K562 (cell line): ENCODE measurements at regions not wholly inside any gene's neighbourhood (a gene's known extent, or its start where the extent isn't known, plus 50 kb on each side); places are given as distances from the start of the nearest gene placed in this dataset.

Experiments
- ATAC-seq: fragments of 200-7000 bp; cut with Tn5 transposase; 3 replicates; pipeline ENCODE4 v1.9.1; 2020; ENCODE audit warnings: moderate library complexity
- BruUV-seq: library from RNA; stranded (reverse); fragments of 400-500 nt; replicated peaks from 2 replicates; lab custom pipeline; 2021; lab: Mats Ljungman, UMichigan
- CTCF ChIA-PET: fragments of 300-600 bp; formaldehyde crosslinking; extraction: SDS; loops from one replicate; lab custom pipeline; 2021; ENCODE audit warnings: low intra/inter-chr PET ratio; lab: Yijun Ruan, JAX
- POLR2A ChIA-PET: fragments of 300-600, 350-650 bp; sonication (Branson Sonifier 250); formaldehyde crosslinking; extraction: SDS; loops from one replicate; lab custom pipeline; 2021; ENCODE audit warnings: antibody characterized with exemption, inconsistent platforms; lab: Yijun Ruan, JAX
- DNase-seq, 4 experiments: peaks; one replicate each; pipeline versions ENCODE4 v3.0.0 to v3.0.0-alpha.2; 2011 to 2018; ENCODE audit warnings: low spot score in 3 of 4, mixed read lengths in 3 of 4; ENCODE audit errors: extremely low read depth in 1 of 4
- FAIRE-seq: peaks from 2 replicates; lab custom pipeline; 2011; peaks lifted over from hg19 to GRCh38; lab: Jason Lieb, UNC
- H2AFZ ChIP-seq: 2 replicates; pipeline ENCODE4 v1.6.0; 2011; ENCODE audit warnings: low read depth, low read length, control low read depth, inconsistent platforms
- H3K27ac ChIP-seq: fragments of 200-600 bp; 3 replicates; pipeline ENCODE4 v1.8.0; 2011; ENCODE audit warnings: low read depth, mild to moderate bottlenecking, control low read depth, inconsistent platforms, low read length, moderate library complexity, mixed read lengths; ENCODE audit errors: extremely low read depth
- H3K27me3 ChIP-seq, 2 experiments: fragments of 300-600 bp in 1 of 2; 2 replicates in 1 of 2; 3 replicates in 1 of 2; pipeline versions ENCODE4 v1.6.0 to v1.8.0; 2011; ENCODE audit warnings: inconsistent platforms in 2 of 2, low read length in 2 of 2, mild to moderate bottlenecking in 1 of 2, mixed read lengths in 1 of 2, moderate library complexity in 1 of 2; ENCODE audit not compliant: control insufficient read depth in 2 of 2, insufficient read depth in 2 of 2
- H3K36me3 ChIP-seq: fragments of 300-600 bp; 3 replicates; pipeline ENCODE4 v1.8.0; 2011; ENCODE audit warnings: mild to moderate bottlenecking, low read length, inconsistent platforms; ENCODE audit not compliant: control insufficient read depth, insufficient read depth
- H3K4me1 ChIP-seq, 2 experiments: fragments of 200-600 bp in 1 of 2; replicated peaks in 1 of 2; 2 replicates in 1 of 2; 3 replicates in 1 of 2; pipeline versions ENCODE4 v1.5.1 to v1.8.0; 2011; ENCODE audit warnings: inconsistent platforms in 2 of 2, low read length in 2 of 2, mild to moderate bottlenecking in 1 of 2, mixed read lengths in 1 of 2, moderate library complexity in 1 of 2; ENCODE audit not compliant: control insufficient read depth in 2 of 2, insufficient read depth in 2 of 2
- H3K4me2 ChIP-seq: 2 replicates; pipeline ENCODE4 v1.6.1; 2011; ENCODE audit warnings: low read length, control low read depth, inconsistent platforms, mixed read lengths; ENCODE audit not compliant: insufficient read depth
- H3K4me3 ChIP-seq: fragments of 200-600 bp; sonication (generic), shearing (Covaris generic); 2 replicates; pipeline ENCODE4 v1.5.1; 2016; ENCODE audit warnings: control low read depth, inconsistent platforms
- H3K79me2 ChIP-seq: fragments of 200-600 bp; 3 replicates; pipeline ENCODE4 v1.8.0; 2011; ENCODE audit warnings: low read length, inconsistent platforms; ENCODE audit not compliant: control insufficient read depth, insufficient read depth
- H3K9ac ChIP-seq, 2 experiments: 2 replicates each; pipeline versions ENCODE4 v1.6.0 to v1.6.1; 2011; ENCODE audit warnings: low read depth in 2 of 2, low read length in 2 of 2, control low read depth in 1 of 2, inconsistent platforms in 1 of 2, mild to moderate bottlenecking in 1 of 2, mixed read lengths in 1 of 2; ENCODE audit not compliant: insufficient read depth in 1 of 2
- H3K9me1 ChIP-seq: one replicate; pipeline ENCODE4 v1.6.0; 2011; ENCODE audit warnings: inconsistent platforms, mild to moderate bottlenecking, low read length, moderate library complexity; ENCODE audit not compliant: control insufficient read depth, insufficient read depth
- H3K9me3 ChIP-seq: replicated peaks from 2 replicates; pipeline ENCODE4 v1.5.1; 2011; ENCODE audit warnings: low read depth, low read length, inconsistent platforms; ENCODE audit not compliant: control insufficient read depth, insufficient read depth
- H4K20me1 ChIP-seq: replicated peaks from 2 replicates; pipeline ENCODE4 v1.6.1; 2011; ENCODE audit warnings: low read length, inconsistent platforms, mixed read lengths; ENCODE audit not compliant: control insufficient read depth, insufficient read depth
- BACH1 ChIP-seq: fragments of 200-800 bp; sonication (Bioruptor generic); IDR thresholded peaks from 2 replicates; pipeline ENCODE4 v1.6.1; 2016; ENCODE audit warnings: missing genetic modification characterization, missing compliant biosample characterization
- ELF2 ChIP-seq: fragments of 250-450 bp; sonication (Bioruptor Pico); IDR thresholded peaks from 2 replicates; pipeline ENCODE4 v1.5.0; 2021; ENCODE audit warnings: mild to moderate bottlenecking
- MED1 ChIP-seq: sonication (generic); formaldehyde crosslinking; IDR thresholded peaks from 2 replicates; pipeline ENCODE4 v1.8.1; 2023; ENCODE audit warnings: missing genetic modification reagents, borderline replicate concordance
- NR4A1 ChIP-seq, 2 experiments: fragments of 250-450 bp in 1 of 2; fragments of 450-650 bp in 1 of 2; sonication (Bioruptor Pico) in 1 of 2; IDR thresholded peaks; 2 replicates each; pipeline versions ENCODE4 v1.4.0 to v1.6.1; 2016 to 2020; ENCODE audit warnings: mild to moderate bottlenecking in 2 of 2, missing compliant biosample characterization in 1 of 2, missing genetic modification characterization in 1 of 2, moderate library complexity in 1 of 2
- PTTG1 ChIP-seq: fragments of 450-650 bp; IDR thresholded peaks from 2 replicates; pipeline ENCODE4 v1.6.1; 2016; ENCODE audit warnings: low read depth, mild to moderate bottlenecking, missing genetic modification characterization, missing compliant biosample characterization
- SMAD3 ChIP-seq: fragments of 450-650 bp; formaldehyde crosslinking; conservative IDR thresholded peaks from 2 replicates; pipeline ENCODE4 v1.4.0; 2020; ENCODE audit warnings: mild to moderate bottlenecking
- SMAD4 ChIP-seq: fragments of 250-450 bp; sonication (Bioruptor Pico); conservative IDR thresholded peaks from 2 replicates; pipeline ENCODE4 v1.8.0; 2021; ENCODE audit warnings: inconsistent platforms, mild to moderate bottlenecking, moderate library complexity
- TEAD1 ChIP-seq, 2 experiments: fragments of 450-650 bp in 1 of 2; sonication (generic) in 1 of 2; formaldehyde crosslinking; IDR thresholded peaks; 2 replicates each; pipeline versions ENCODE4 v1.4.0 to v1.8.0; 2020 to 2022; ENCODE audit warnings: mild to moderate bottlenecking in 2 of 2, missing genetic modification reagents in 1 of 2
- TSHZ1 ChIP-seq: fragments of 250-450 bp; sonication (Bioruptor Pico); IDR thresholded peaks from 2 replicates; pipeline ENCODE4 v1.4.0; 2020; ENCODE audit warnings: mild to moderate bottlenecking, moderate library complexity
- ZBTB17 ChIP-seq: fragments of 450-650 bp; formaldehyde crosslinking; IDR thresholded peaks from 2 replicates; pipeline ENCODE4 v1.4.0; 2020; ENCODE audit warnings: mild to moderate bottlenecking
- ZNF311 ChIP-seq: fragments of 250-450 bp; sonication (Bioruptor Pico); IDR thresholded peaks from 2 replicates; pipeline ENCODE4 v1.4.0; 2020; ENCODE audit warnings: mild to moderate bottlenecking, moderate library complexity
- ZNF431 ChIP-seq: sonication (generic); formaldehyde crosslinking; IDR thresholded peaks from 2 replicates; pipeline ENCODE4 v1.8.0; 2022; ENCODE audit warnings: mild to moderate bottlenecking, missing genetic modification reagents
- ZNF584 ChIP-seq: fragments of 200-800 bp; sonication (Bioruptor generic); IDR thresholded peaks from 2 replicates; pipeline ENCODE4 v1.6.1; 2016; ENCODE audit warnings: low read depth, mild to moderate bottlenecking, missing genetic modification characterization, missing compliant biosample characterization
- ZNF639 ChIP-seq, 2 experiments: fragments of 200-800 bp in 1 of 2; sonication (Bioruptor generic) in 1 of 2; sonication (generic) in 1 of 2; formaldehyde crosslinking in 1 of 2; IDR thresholded peaks in 1 of 2; conservative IDR thresholded peaks in 1 of 2; 2 replicates each; pipeline versions ENCODE4 v1.5.0 to v1.6.1; 2016 to 2020; ENCODE audit warnings: missing compliant biosample characterization in 1 of 2, missing genetic modification characterization in 1 of 2, missing genetic modification reagents in 1 of 2
- WGBS: fragments of 100-300 bp; shearing (Covaris generic); methylation state at CpG from one replicate; pipeline ENCODE4 v1.1.6; 2016; ENCODE audit warnings: low coverage, mixed read lengths; ENCODE audit not compliant: insufficient coverage; ENCODE audit errors: missing lambda C conversion rate; 5-methylcytosine and 5-hydroxymethylcytosine counted together
- in situ Hi-C: fragments of 300-500 bp; cut with MboI; formaldehyde crosslinking; loops from 4 replicates; pipeline ENCODE4 v1.15.0; 2018; ENCODE audit warnings: inconsistent platforms, mixed read lengths
- intact Hi-C: fragments of 100-400 bp; cut with micrococcal nuclease; formaldehyde crosslinking; loops from 2 replicates; pipeline ENCODE4 v1.14.2; 2022

GRCh38 chr7:65221683-65222082 is 152.0 kb upstream of the ZNF92 start:
- POLR2A ChIA-PET = interaction anchor here (0.6 kb wide), 1 partner anchor 212 kb away, joined by 4 read pairs; no protein-coding TSS in a partner anchor
- Histone ChIP-seq H3K9ac (no peak overlapping the region), H3K36me3 (no peaks in the 10 kb centered on the region), H3K27me3 (no peaks in the 10 kb centered on the region), H3K79me2 (no peaks in the 10 kb centered on the region), H3K27ac (no peak overlapping the region), H3K4me3 (no peak overlapping the region), H3K4me1 (no peaks in the 10 kb centered on the region), H2AFZ (no peak overlapping the region), H3K9me3 (no peaks in the 10 kb centered on the region), H3K9me1 (no peaks in the 10 kb centered on the region), H4K20me1 (no peaks in the 10 kb centered on the region), H3K4me2 (no peak overlapping the region)
- no TSS peak for BruUV-seq
- ATAC-seq = no peak
- CTCF ChIA-PET = no interaction called here
- FAIRE-seq = no peak
- DNase-seq = no peak
- 49% methylated on average over 3 of the region's 3 CpGs for WGBS
- in situ Hi-C loops = loop anchor here (5.0 kb wide), 2 partner anchors 86 to 274 kb away; no protein-coding TSS in a partner anchor
- intact Hi-C loops = loop anchor here (5.0 to 10.0 kb wide), 2 partner anchors 269 to 597 kb away; no protein-coding TSS in a partner anchor
- TF ChIP-seq NR4A1 (CRISPR knock-in tag; IDR thresholded peaks at IDR 0.05) (no peak), NR4A1 (tag; IDR thresholded peaks at IDR 0.05) (peak; percentile 80; the same call in 1 of the 2 replicates), MED1 (no peak), ZBTB17 (CRISPR knock-in tag) (peak; percentile 63; the same call in 1 of the 2 replicates), ZNF431 (CRISPR knock-in tag) (no peak), ZNF311 (CRISPR knock-in tag) (peak; percentile 67), SMAD3 (CRISPR knock-in tag) (peak; percentile 56; the same call in 1 of the 2 replicates), TEAD1 (CRISPR knock-in tag; IDR thresholded peaks at IDR 0.05) (peak in 1 of 2 experiments; percentile 82; a peak in 2 of 4 replicates), ELF2 (CRISPR knock-in tag) (no peak), BACH1 (tag) (0 out of 2 replicates have a peak, but pooled peaks have one; percentile 31), PTTG1 (tag) (peak; percentile 78; the same call in 1 of the 2 replicates), SMAD4 (CRISPR knock-in tag) (peak; percentile 48; the same call in 1 of the 2 replicates), ZNF584 (CRISPR knock-in tag) (no peak), ZNF639 (CRISPR knock-in tag; conservative IDR thresholded peaks at IDR 0.05 in 1 of 2, IDR thresholded peaks at IDR 0.05 in 1 of 2) (peak in 1 of 2 experiments; percentile 51; a peak in 1 of 4 replicates), TSHZ1 (CRISPR knock-in tag) (0 out of 2 replicates have a peak, but pooled peaks have one; percentile 35)
